IMR-90 (cell line): ENCODE measurements at regions not wholly inside any gene's neighbourhood (a gene's known extent, or its start where the extent isn't known, plus 50 kb on each side); places are given as distances from the start of the nearest gene placed in this dataset.

Source experiments
- ATAC-seq: fragments of 200-7000 bp; cut with Tn5 transposase; 2 replicates; pipeline ENCODE4 v1.9.1; 2020; ENCODE audit warnings: low read depth, mild to moderate bottlenecking, moderate library complexity
- BruUV-seq: library from RNA; stranded (reverse); fragments of 400-500 nt; replicated peaks from 2 replicates; lab custom pipeline; 2021; lab: Mats Ljungman, UMichigan
- CTCF ChIA-PET: fragments of 300-600 bp; formaldehyde crosslinking; extraction: SDS; loops from one replicate; lab custom pipeline; 2021; ENCODE audit warnings: antibody characterized with exemption; lab: Yijun Ruan, JAX
- POLR2A ChIA-PET: fragments of 300-600 bp; sonication (Branson Sonifier 250); formaldehyde crosslinking; loops from one replicate; lab custom pipeline; 2022; ENCODE audit warnings: antibody characterized with exemption; ENCODE audit not compliant: unreplicated experiment; lab: Charles Lee
- DNase-seq: peaks from one replicate; pipeline ENCODE4 v3.0.0; 2013
- H2AFZ ChIP-seq: replicated peaks from 2 replicates; pipeline ENCODE3; 2013; ENCODE audit warnings: low read length, mild to moderate bottlenecking; ENCODE audit not compliant: poor library complexity
- H2AK5ac ChIP-seq: 2 replicates; pipeline ENCODE4 v1.6.1; 2013; ENCODE audit warnings: low read depth, low read length, inconsistent platforms
- H2AK9ac ChIP-seq: replicated peaks from 2 replicates; pipeline ENCODE3; 2013; ENCODE audit warnings: mild to moderate bottlenecking, low read depth, low read length, moderate library complexity; ENCODE audit not compliant: poor library complexity
- H2BK120ac ChIP-seq: 2 replicates; pipeline ENCODE4 v1.6.1; 2013; ENCODE audit warnings: low read depth, low read length, inconsistent platforms
- H2BK15ac ChIP-seq: 3 replicates; pipeline ENCODE4 v1.6.1; 2013; ENCODE audit warnings: low read depth, low read length, inconsistent platforms
- H2BK20ac ChIP-seq: 2 replicates; pipeline ENCODE4 v1.6.1; 2013; ENCODE audit warnings: low read depth, mild to moderate bottlenecking, inconsistent platforms, low read length, moderate library complexity
- H2BK5ac ChIP-seq: 2 replicates; pipeline ENCODE4 v1.6.1; 2013; ENCODE audit warnings: mild to moderate bottlenecking, low read depth, low read length, inconsistent platforms; ENCODE audit not compliant: poor library complexity, severe bottlenecking
- H3K14ac ChIP-seq: replicated peaks from 2 replicates; pipeline ENCODE4 v1.6.1; 2013; ENCODE audit warnings: low read depth, low read length, inconsistent platforms
- H3K18ac ChIP-seq: 2 replicates; pipeline ENCODE4 v1.6.1; 2013; ENCODE audit warnings: low read depth, low read length, control low read depth
- H3K23ac ChIP-seq: 2 replicates; pipeline ENCODE4 v1.6.1; 2013; ENCODE audit warnings: low read depth, low read length, inconsistent platforms
- H3K27ac ChIP-seq: 2 replicates; pipeline ENCODE4 v1.5.1; 2013; ENCODE audit warnings: mild to moderate bottlenecking, control low read depth, low read length; ENCODE audit not compliant: insufficient read depth
- H3K27me3 ChIP-seq: 2 replicates; pipeline ENCODE4 v1.6.1; 2013; ENCODE audit warnings: low read length; ENCODE audit not compliant: control insufficient read depth, insufficient read depth
- H3K36me3 ChIP-seq: 2 replicates; pipeline ENCODE4 v1.6.1; 2013; ENCODE audit warnings: low read length, mixed read lengths; ENCODE audit not compliant: control insufficient read depth, insufficient read depth
- H3K4ac ChIP-seq: 2 replicates; pipeline ENCODE4 v1.6.1; 2013; ENCODE audit warnings: low read depth, low read length, inconsistent platforms
- H3K4me1 ChIP-seq: 2 replicates; pipeline ENCODE4 v1.6.1; 2013; ENCODE audit warnings: low read length, mixed read lengths; ENCODE audit not compliant: control insufficient read depth, insufficient read depth
- H3K4me2 ChIP-seq: 2 replicates; pipeline ENCODE4 v1.6.1; 2013; ENCODE audit warnings: low read depth, mild to moderate bottlenecking, control low read depth, low read length, moderate library complexity
- H3K4me3 ChIP-seq: 2 replicates; pipeline ENCODE4 v1.5.1; 2013; ENCODE audit warnings: low read depth, mild to moderate bottlenecking, control low read depth, low read length, moderate library complexity; ENCODE audit not compliant: insufficient read depth
- H3K56ac ChIP-seq: 2 replicates; pipeline ENCODE4 v1.6.1; 2013; ENCODE audit warnings: low read length, inconsistent platforms; ENCODE audit not compliant: insufficient read depth; ENCODE audit errors: extremely low read depth
- H3K79me1 ChIP-seq, 2 experiments: 2 replicates each; pipeline ENCODE4 v1.6.1; 2013; ENCODE audit warnings: low read length in 2 of 2, inconsistent platforms in 1 of 2, low read depth in 1 of 2
- H3K9ac ChIP-seq: 2 replicates; pipeline ENCODE4 v1.6.1; 2013; ENCODE audit warnings: low read depth, low read length, control low read depth
- H3K9me1 ChIP-seq: 2 replicates; pipeline ENCODE4 v1.6.1; 2013; ENCODE audit warnings: low read length, inconsistent platforms; ENCODE audit not compliant: insufficient read depth
- H3K9me3 ChIP-seq: 2 replicates; pipeline ENCODE4 v1.6.1; 2013; ENCODE audit warnings: low read length; ENCODE audit not compliant: control insufficient read depth, insufficient read depth
- H4K20me1 ChIP-seq: 2 replicates; pipeline ENCODE4 v1.6.1; 2013; ENCODE audit warnings: low read length, inconsistent platforms; ENCODE audit not compliant: insufficient read depth
- H4K5ac ChIP-seq: 2 replicates; pipeline ENCODE4 v1.6.1; 2013; ENCODE audit warnings: mild to moderate bottlenecking, low read depth, low read length, control low read depth
- H4K8ac ChIP-seq, 2 experiments: 2 replicates each; pipeline ENCODE4 v1.6.1; 2013; ENCODE audit warnings: low read depth in 2 of 2, low read length in 2 of 2, control low read depth in 1 of 2, inconsistent platforms in 1 of 2
- H4K91ac ChIP-seq: 2 replicates; pipeline ENCODE4 v1.6.1; 2013; ENCODE audit warnings: low read depth, low read length, inconsistent platforms; ENCODE audit not compliant: insufficient read depth
- POLR2A ChIP-seq: IDR thresholded peaks from 2 replicates; pipeline ENCODE4 v1.6.1; 2012; ENCODE audit warnings: mild to moderate bottlenecking, low read depth, low read length
- dilution Hi-C: fragments of 300-500 bp; cut with HindIII; formaldehyde crosslinking; loops from one replicate; pipeline ENCODE4 v1.14.3; 2018; ENCODE audit warnings: low sequenced_read_pairs; ENCODE audit not compliant: unreplicated experiment
- in situ Hi-C: fragments of 300-500 bp; cut with MboI; formaldehyde crosslinking; loops from 3 replicates; pipeline ENCODE4 v1.14.3; 2019; ENCODE audit warnings: low sequenced_read_pairs, inconsistent platforms, mixed read lengths
- intact Hi-C: fragments of 100-400 bp; cut with micrococcal nuclease; formaldehyde crosslinking; loops from 2 replicates; pipeline ENCODE4 v1.10.0; 2022

GRCh38 chr3:152109038-152109437 lies 159.7 kb upstream of the MBNL1 start:
- H3K14ac ChIP-seq: no peak overlapping the region
- no peaks in the 10 kb centered on the region for H3K27me3 ChIP-seq
- no TSS peak for BruUV-seq
- no peak overlapping the region for H2AFZ ChIP-seq
- H3K4me3 ChIP-seq: no peak overlapping the region
- no peak overlapping the region for H3K23ac ChIP-seq
- H2BK5ac ChIP-seq: no peak overlapping the region
- no peak overlapping the region for H3K18ac ChIP-seq
- no peak overlapping the region for H2BK20ac ChIP-seq
- H4K20me1 ChIP-seq: no peaks in the 10 kb centered on the region
- H3K4me2 ChIP-seq: no peak overlapping the region
- no peak overlapping the region for H3K9ac ChIP-seq
- no peak overlapping the region for H4K8ac ChIP-seq
- H3K4ac ChIP-seq: no peak overlapping the region
- no peak overlapping the region for H2AK9ac ChIP-seq
- no peak for ATAC-seq
- intact Hi-C loops: no loop called here
- H3K79me1 ChIP-seq: no peaks in the 10 kb centered on the region
- no peak overlapping the region for H2BK120ac ChIP-seq
- H4K91ac ChIP-seq: no peak overlapping the region
- no peak overlapping the region for H3K27ac ChIP-seq
- CTCF ChIA-PET: no interaction called here
- H3K36me3 ChIP-seq: no peaks in the 10 kb centered on the region
- no peak overlapping the region for H2AK5ac ChIP-seq
- peaks cover 2% of the 10 kb centered on the region; the same call in 1 of the 2 replicates for H3K4me1 ChIP-seq
- dilution Hi-C loops: no loop called here
- no peak overlapping the region for H2BK15ac ChIP-seq
- no peak for TF ChIP-seq POLR2A
- H3K56ac ChIP-seq: no peak overlapping the region
- no peak for DNase-seq
- no peak overlapping the region for H4K5ac ChIP-seq
- peaks cover 5% of the 10 kb centered on the region; the same call in 1 of the 2 replicates for H3K9me1 ChIP-seq
- H3K9me3 ChIP-seq: no peaks in the 10 kb centered on the region
- POLR2A ChIA-PET: no interaction called here
- in situ Hi-C loops: no loop called here
